ENCODE measurements at regions not wholly inside any gene's neighbourhood (a gene's known extent, or its start where the extent isn't known, plus 50 kb on each side); places are given as distances from the start of the nearest gene placed in this dataset.

DNA sequence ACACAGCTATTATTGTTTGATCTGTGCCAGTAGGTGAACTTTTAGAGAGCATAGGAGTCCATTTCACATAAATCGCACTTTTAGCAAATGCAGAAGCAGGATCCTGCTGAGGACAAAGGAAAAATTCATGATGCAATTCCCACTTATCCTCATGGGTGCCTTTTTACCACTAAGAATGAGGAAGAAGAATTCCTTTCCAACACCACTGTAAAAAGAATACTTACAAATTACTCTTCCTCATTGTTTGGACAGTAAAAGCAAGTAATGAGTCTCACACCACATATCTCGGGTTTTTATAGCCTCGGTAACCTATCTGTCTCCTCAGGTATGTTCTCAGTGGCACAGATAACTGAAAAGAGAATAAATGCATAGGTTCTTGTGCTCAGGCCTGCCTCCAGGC, 238.5 kb downstream of the MTX2 start:
- DNase-seq = no peak

GRCh38 chr2:176508374-176508773, 239.1 kb downstream of the MTX2 start:
- no peak for DNase-seq

- DNase-seq = no peak
Observed at GRCh38 chr2:176508984-176509740, 239.9 kb downstream of the MTX2 start.

- DNase-seq = no peak
Observed at GRCh38 chr2:176514276-176514675, 245.0 kb downstream of the MTX2 start.

GRCh38 chr2:176514805-176515500, 245.7 kb downstream of the MTX2 start:
- no peak for DNase-seq

DNA sequence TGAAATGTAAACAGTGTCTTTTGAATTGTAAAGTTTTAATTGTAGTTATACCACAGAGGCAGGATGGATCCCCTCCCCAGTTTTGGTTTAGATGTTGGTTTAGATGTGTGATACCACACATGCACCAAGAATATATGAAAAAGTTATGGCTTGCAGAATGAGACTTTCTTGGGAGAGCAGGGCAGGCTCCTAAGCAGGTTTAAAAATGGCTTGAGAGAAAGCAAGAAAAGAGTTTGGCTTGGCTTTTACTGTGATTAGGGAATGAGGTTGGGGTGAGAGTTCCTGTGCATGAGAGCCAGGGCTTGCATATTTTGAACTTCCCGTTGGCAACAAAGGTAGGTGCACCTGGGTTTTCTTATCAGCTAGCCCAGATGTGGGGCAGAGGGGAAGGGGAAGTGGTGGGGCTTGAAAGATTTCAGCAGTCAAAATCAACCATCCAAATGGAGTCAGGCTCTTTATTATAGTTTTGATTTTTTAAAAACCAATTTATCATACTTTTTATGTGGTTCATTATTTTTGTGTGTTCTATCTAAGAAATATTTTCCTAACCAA, 246.9 kb downstream of the MTX2 start:
- no peak for DNase-seq

GRCh38 chr2:176518823-176519222, 249.6 kb downstream of the MTX2 start:
- no peak for DNase-seq

- no peak for DNase-seq
Observed at GRCh38 chr2:176521878-176522670, 252.8 kb downstream of the MTX2 start.

- no peak for DNase-seq
Observed at GRCh38 chr2:176525086-176525485, 255.8 kb downstream of the MTX2 start.

DNA sequence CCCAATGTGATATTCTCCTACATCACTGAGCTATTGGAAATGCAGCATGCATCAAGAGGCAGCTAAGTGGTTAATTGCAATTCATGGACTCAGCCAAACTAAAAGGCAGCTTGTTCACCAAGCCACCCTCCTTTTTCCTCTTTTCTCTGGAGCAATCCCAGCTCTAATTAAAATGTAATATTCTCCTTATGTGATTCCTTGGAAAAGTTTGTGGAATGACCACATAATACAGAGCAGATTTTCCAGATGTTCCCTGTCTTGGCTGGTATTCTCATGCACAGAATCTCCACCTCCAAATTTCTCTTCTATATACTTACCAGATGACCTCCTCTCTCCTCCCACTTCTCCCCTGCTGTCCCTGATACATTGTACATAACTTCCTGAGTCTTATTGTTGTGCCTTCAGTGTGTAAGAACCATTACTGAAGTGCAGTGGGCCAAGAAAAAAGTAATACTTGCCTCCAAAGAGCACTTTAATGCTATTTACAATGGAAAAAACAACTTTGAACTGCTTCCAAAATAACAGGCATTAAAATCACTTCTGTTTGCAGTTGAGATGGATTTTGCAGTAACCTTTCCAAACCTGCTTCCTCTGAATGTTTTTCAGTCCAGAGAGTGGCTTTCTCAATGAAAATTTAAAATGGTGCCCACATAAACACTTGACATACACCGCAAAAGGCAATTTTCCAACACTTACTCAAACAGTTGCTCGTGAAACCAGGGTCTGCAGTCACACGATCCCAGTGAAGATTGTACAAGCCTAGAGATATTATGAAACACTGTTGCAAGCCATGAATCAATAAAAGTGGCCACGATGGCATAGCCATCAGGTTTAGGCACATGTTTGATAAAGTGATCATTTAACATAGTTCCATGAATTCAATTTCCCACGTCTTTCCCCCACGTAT, 258.0 kb downstream of the MTX2 start:
- no peak for DNase-seq

GRCh38 chr2:176531608-176532007, 262.4 kb downstream of the MTX2 start:
- no peak for DNase-seq

DNA sequence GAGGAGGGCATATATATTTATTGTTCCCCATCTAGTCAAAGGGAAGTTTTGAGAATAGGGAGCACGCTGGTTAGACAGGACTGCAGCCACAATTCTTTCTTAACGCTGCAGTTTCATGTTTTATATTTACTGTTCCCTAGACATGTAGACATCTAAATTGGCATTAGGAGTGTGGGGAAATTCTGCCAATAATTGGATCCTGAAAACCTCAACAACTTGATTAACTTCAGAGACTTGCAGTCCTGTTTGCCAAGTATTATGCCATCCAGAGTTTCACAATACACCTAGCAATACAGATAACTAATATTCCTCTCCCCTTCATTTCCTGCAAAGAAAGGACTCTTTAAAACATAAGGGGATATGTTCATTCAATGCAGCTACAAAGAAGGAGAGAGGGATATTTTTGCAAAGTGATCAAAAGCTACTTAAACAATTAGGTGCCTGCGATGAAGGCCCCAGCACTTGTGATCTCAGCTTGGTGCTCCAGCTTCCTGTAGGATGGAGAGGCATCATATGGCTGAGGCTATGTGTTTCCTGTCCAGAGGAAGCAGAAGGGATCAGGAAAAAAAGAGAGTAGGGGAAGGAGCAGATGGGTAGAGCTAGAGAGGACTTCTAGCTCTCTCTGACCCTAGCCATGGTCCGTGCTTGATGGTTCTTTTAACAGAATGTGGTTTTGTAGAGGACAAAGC, 264.4 kb downstream of the MTX2 start:
- no peak for DNase-seq

DNA sequence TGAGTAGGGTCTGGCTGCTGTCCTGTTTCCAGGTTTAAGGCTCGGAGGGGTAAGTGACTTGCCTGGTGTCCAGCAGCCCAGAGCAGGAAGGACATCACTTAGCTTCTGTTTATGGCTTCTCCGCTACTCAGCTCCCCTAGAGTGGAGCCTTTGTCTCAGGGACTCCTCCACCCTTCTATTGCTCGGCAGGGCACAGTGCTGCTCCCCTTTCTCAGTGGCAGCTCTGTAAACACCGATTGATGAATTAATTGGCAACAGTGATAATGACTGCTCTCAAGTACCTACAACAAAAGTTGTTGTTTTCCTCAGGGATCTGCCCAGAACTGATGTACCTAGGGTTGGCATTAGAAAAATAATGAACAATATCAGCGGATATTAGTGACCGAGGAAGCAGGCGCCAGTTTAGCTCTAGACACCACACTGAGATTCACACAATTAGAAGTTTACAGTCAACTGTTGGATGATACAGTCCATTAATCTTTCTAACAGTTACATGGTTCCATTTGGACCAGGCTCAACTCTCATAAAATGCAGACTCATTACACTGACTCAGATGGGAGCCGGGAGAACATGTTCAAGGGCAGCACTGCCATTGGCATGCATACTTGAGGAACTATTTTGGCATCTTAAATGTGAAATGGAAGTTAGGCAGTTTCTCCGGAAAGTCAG, 265.7 kb downstream of the MTX2 start:
- no peak for DNase-seq

GRCh38 chr2:176535467-176536113, 266.3 kb downstream of the MTX2 start:
- DNase-seq = no peak

DNA sequence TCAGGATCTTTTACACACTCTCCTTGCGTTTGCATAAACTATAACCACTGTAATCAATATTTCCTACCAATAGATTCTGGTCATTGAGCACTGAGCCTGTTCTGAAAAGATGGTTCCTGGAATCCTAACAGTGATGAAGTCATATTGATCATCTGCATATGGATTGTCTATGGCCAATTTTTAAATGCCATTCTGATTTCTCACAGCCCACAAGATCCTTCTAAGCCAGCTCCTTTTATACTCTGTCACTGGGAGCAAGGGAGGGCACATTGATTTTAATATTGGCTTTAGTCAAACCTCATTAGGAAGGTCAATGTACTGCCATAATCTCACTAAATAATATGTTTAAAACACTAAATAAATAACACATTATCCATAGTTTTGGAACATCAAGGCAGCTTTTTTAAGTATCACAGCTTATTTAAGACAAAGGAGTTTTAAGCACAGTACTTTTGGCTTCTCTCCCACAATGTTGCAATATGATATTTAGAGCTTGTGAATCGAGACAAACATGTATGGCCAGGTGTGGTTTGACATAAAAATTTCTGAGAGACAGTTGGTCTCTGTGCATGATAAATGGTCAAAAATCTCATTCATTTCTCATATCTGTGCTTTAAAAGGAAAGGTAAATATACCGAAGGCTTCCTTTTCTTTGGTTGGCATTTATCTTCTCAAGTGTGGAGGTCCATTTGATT, 267.3 kb downstream of the MTX2 start:
- no peak for DNase-seq

GRCh38 chr2:176537932-176538331, 268.7 kb downstream of the MTX2 start:
- DNase-seq = no peak

- no peak for DNase-seq
Observed at GRCh38 chr2:176540995-176541394, 271.8 kb downstream of the MTX2 start.

DNA sequence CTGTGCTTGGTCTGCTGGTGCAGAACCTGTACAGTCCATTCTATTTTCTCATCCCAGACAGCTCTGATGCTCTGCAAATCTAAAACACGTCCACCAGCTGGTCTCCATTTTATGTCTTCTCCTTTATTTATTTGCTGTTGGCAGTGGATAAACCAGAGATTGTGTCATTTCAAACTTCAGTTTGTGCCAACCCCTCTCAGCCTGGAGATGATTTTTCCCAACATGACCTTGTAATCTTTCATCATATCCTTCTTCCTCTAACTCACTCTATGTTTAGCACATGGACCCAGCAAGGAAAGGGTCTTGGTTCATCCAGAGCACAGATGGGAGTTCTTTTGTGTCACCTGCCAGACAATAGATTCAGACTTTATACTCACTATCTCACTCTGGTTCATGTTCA, 273.2 kb downstream of the MTX2 start:
- DNase-seq = no peak

DNA sequence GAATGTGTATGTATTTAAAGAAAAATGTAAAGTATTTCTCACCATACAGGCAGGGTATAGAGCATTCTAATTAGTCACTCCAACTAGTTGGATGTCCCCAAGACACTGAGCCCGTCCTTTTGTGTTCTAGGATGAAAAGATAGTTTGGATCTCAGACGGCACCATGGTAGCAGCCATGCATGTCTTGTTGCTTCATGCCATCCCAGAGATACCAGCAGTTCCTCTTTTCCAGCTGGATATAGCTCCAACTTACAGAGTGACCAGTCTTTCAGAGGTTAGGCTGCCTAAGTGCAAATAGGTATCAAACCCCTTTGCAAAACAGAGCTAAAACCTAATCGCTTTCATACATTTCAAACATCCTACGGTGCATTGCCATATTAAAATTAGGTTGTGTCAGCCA, 275.3 kb downstream of the MTX2 start:
- no peak for DNase-seq

Measured in CD4-positive, alpha-beta T cell treated with Interleukin-17A for 4 hours (primary cell).